Naive thymus-derived CD4-positive, alpha-beta T cell (primary cell): ENCODE measurements at regions not wholly inside any gene's neighbourhood (a gene's known extent, or its start where the extent isn't known, plus 50 kb on each side); places are given as distances from the start of the nearest gene placed in this dataset.
"Not testable (repeated sequence)": the region's sequence is repeated elsewhere in the genome, so short reads cannot be mapped to it uniquely, and the experiment has no call there.

Source experiments
- ATAC-seq: fragments of 150-1000 bp; cut with Tn5 transposase; 2 replicates; pipeline ENCODE4 v1.10.0; 2021; ENCODE audit warnings: mild to moderate bottlenecking, moderate library complexity
- CTCF ChIA-PET: fragments of 350-600 bp; sonication (Branson Sonifier 250); formaldehyde crosslinking; loops from one replicate; lab custom pipeline; 2021; ENCODE audit warnings: antibody characterized with exemption; lab: Charles Lee
- POLR2A ChIA-PET: fragments of 350-600 bp; sonication (Branson Sonifier 250); formaldehyde crosslinking; loops from one replicate; lab custom pipeline; 2021; ENCODE audit warnings: antibody characterized with exemption, inconsistent platforms; lab: Charles Lee
- DNase-seq, 9 donors: peaks; one replicate each; pipeline versions ENCODE4 v3.0.0 to v3.0.0-alpha.2; 2020 to 2022; ENCODE audit warnings: mixed read lengths in 1 of 9
- H3K27ac ChIP-seq: one replicate; pipeline ENCODE4 v1.7.0; 2013; ENCODE audit warnings: mild to moderate bottlenecking, low read depth, low read length, moderate library complexity
- H3K27me3 ChIP-seq, 2 donors: one replicate each; pipeline ENCODE4 v1.7.0; 2013; ENCODE audit warnings: low read length in 2 of 2, mild to moderate bottlenecking in 2 of 2, moderate library complexity in 2 of 2; ENCODE audit not compliant: control insufficient read depth in 2 of 2, insufficient read depth in 2 of 2
- H3K36me3 ChIP-seq, 3 experiments: 1 replicate in 2 of 3; 2 replicates in 1 of 3; pipeline ENCODE4 v1.7.0; 2013; ENCODE audit warnings: low read length in 3 of 3, mild to moderate bottlenecking in 3 of 3, moderate library complexity in 1 of 3; ENCODE audit not compliant: insufficient read depth in 3 of 3, control insufficient read depth in 2 of 3
- H3K4me1 ChIP-seq, 2 donors: one replicate each; pipeline ENCODE4 v1.7.0; 2013; ENCODE audit warnings: low read length in 2 of 2, mild to moderate bottlenecking in 2 of 2, moderate library complexity in 1 of 2; ENCODE audit not compliant: control insufficient read depth in 2 of 2, insufficient read depth in 2 of 2
- H3K4me3 ChIP-seq: 2 replicates; pipeline ENCODE4 v1.7.0; 2013; ENCODE audit warnings: mild to moderate bottlenecking, low read length
- H3K9me3 ChIP-seq, 3 experiments: 1 replicate in 2 of 3; 2 replicates in 1 of 3; pipeline ENCODE4 v1.7.0; 2013; ENCODE audit warnings: low read length in 3 of 3; ENCODE audit not compliant: control insufficient read depth in 2 of 3
- H3K27ac Mint-ChIP-seq, 9 donors: one replicate each; pipeline ENCODE4 v1.8.0; 2020 to 2022; ENCODE audit warnings: mixed read lengths in 9 of 9, mild to moderate bottlenecking in 8 of 9, moderate library complexity in 5 of 9, inconsistent platforms in 2 of 9
- H3K27me3 Mint-ChIP-seq, 5 donors: one replicate each; pipeline ENCODE4 v1.8.0; 2021 to 2022; ENCODE audit warnings: mixed read lengths in 5 of 5, mild to moderate bottlenecking in 1 of 5
- H3K36me3 Mint-ChIP-seq, 5 donors: one replicate each; pipeline ENCODE4 v1.8.0; 2020 to 2022; ENCODE audit warnings: mixed read lengths in 5 of 5, mild to moderate bottlenecking in 3 of 5, inconsistent platforms in 1 of 5
- H3K4me1 Mint-ChIP-seq, 7 donors: one replicate each; pipeline ENCODE4 v1.8.0; 2020 to 2022; ENCODE audit warnings: mixed read lengths in 7 of 7, mild to moderate bottlenecking in 3 of 7, inconsistent platforms in 1 of 7
- H3K4me3 Mint-ChIP-seq, 10 donors: one replicate each; pipeline ENCODE4 v1.8.0; 2020 to 2022; ENCODE audit warnings: mild to moderate bottlenecking in 10 of 10, mixed read lengths in 10 of 10, moderate library complexity in 6 of 10, inconsistent platforms in 2 of 10
- H3K9me3 Mint-ChIP-seq, 11 donors: one replicate each; pipeline ENCODE4 v1.8.0; 2020 to 2022; ENCODE audit warnings: mixed read lengths in 11 of 11, mild to moderate bottlenecking in 4 of 11, inconsistent platforms in 1 of 11, moderate library complexity in 1 of 11
- intact Hi-C, 2 donors: fragments of 100-400 bp; cut with micrococcal nuclease; formaldehyde crosslinking; loops; one replicate each; pipeline ENCODE4 v1.15.1; 2023

GRCh38 chrY:18137718-18138117 is 112.1 kb downstream of the CDY2A start:
- H3K4me3 Mint-ChIP-seq, H3K9me3 ChIP-seq, intact Hi-C loops, DNase-seq, H3K4me1 Mint-ChIP-seq, CTCF ChIA-PET, H3K27me3 Mint-ChIP-seq, H3K27ac Mint-ChIP-seq, H3K36me3 ChIP-seq, H3K27me3 ChIP-seq, H3K27ac ChIP-seq, H3K36me3 Mint-ChIP-seq, H3K9me3 Mint-ChIP-seq, H3K4me3 ChIP-seq, POLR2A ChIA-PET, H3K4me1 ChIP-seq, ATAC-seq: not testable (repeated sequence)

GRCh38 chrY:18139311-18140007 is 113.9 kb downstream of the CDY2A start:
- H3K27me3 Mint-ChIP-seq, H3K4me1 ChIP-seq, H3K27me3 ChIP-seq, DNase-seq, H3K9me3 Mint-ChIP-seq, H3K36me3 Mint-ChIP-seq, H3K27ac Mint-ChIP-seq, CTCF ChIA-PET, ATAC-seq, H3K4me3 ChIP-seq, H3K4me3 Mint-ChIP-seq, POLR2A ChIA-PET, H3K4me1 Mint-ChIP-seq, H3K36me3 ChIP-seq, H3K9me3 ChIP-seq, H3K27ac ChIP-seq, intact Hi-C loops: not testable (repeated sequence)

- CTCF ChIA-PET, H3K27ac Mint-ChIP-seq, H3K9me3 Mint-ChIP-seq, POLR2A ChIA-PET, H3K27ac ChIP-seq, H3K27me3 Mint-ChIP-seq, H3K4me3 Mint-ChIP-seq, DNase-seq, ATAC-seq, H3K36me3 ChIP-seq, H3K4me3 ChIP-seq, H3K4me1 Mint-ChIP-seq, H3K9me3 ChIP-seq, H3K36me3 Mint-ChIP-seq, intact Hi-C loops, H3K4me1 ChIP-seq, H3K27me3 ChIP-seq: not testable (repeated sequence)
Observed at GRCh38 chrY:18146417-18146816, 120.8 kb downstream of the CDY2A start.

GRCh38 chrY:18152626-18153025 is 127.0 kb downstream of the CDY2A start:
- not testable (repeated sequence) for H3K4me3 Mint-ChIP-seq, H3K27me3 Mint-ChIP-seq

GRCh38 chrY:18165738-18166137 is 140.2 kb downstream of the CDY2A start:
- POLR2A ChIA-PET, CTCF ChIA-PET, H3K4me3 ChIP-seq, H3K4me1 Mint-ChIP-seq, H3K27me3 ChIP-seq, H3K4me1 ChIP-seq, H3K36me3 Mint-ChIP-seq, H3K27me3 Mint-ChIP-seq, H3K9me3 Mint-ChIP-seq, H3K9me3 ChIP-seq, H3K4me3 Mint-ChIP-seq, H3K27ac ChIP-seq, ATAC-seq, DNase-seq, H3K36me3 ChIP-seq, H3K27ac Mint-ChIP-seq, intact Hi-C loops: not testable (repeated sequence)

More at GRCh38 chrY:18152626-18153025, 127.0 kb downstream of the CDY2A start:
- ATAC-seq, H3K36me3 ChIP-seq, H3K4me3 ChIP-seq, H3K9me3 ChIP-seq, intact Hi-C loops, H3K4me1 Mint-ChIP-seq, H3K36me3 Mint-ChIP-seq, CTCF ChIA-PET, H3K27ac ChIP-seq, H3K27ac Mint-ChIP-seq, POLR2A ChIA-PET, H3K27me3 ChIP-seq, H3K4me1 ChIP-seq, H3K9me3 Mint-ChIP-seq, DNase-seq: not testable (repeated sequence)

GRCh38 chrY:18176118-18176517 is 150.5 kb downstream of the CDY2A start:
- H3K27ac ChIP-seq, ATAC-seq, CTCF ChIA-PET, H3K4me1 Mint-ChIP-seq, intact Hi-C loops, H3K27me3 Mint-ChIP-seq, H3K4me3 Mint-ChIP-seq, H3K27ac Mint-ChIP-seq, H3K4me1 ChIP-seq, DNase-seq, H3K9me3 Mint-ChIP-seq, H3K36me3 ChIP-seq, H3K36me3 Mint-ChIP-seq, POLR2A ChIA-PET, H3K27me3 ChIP-seq, H3K4me3 ChIP-seq, H3K9me3 ChIP-seq: not testable (repeated sequence)

GRCh38 chrY:18188982-18189683 is 163.5 kb downstream of the CDY2A start:
- not testable (repeated sequence) for H3K36me3 Mint-ChIP-seq

More at GRCh38 chrY:18188982-18189683, 163.5 kb downstream of the CDY2A start:
- H3K27ac ChIP-seq, H3K4me1 ChIP-seq, DNase-seq, H3K27me3 ChIP-seq, intact Hi-C loops, H3K9me3 ChIP-seq, H3K4me1 Mint-ChIP-seq, ATAC-seq, H3K4me3 ChIP-seq, H3K4me3 Mint-ChIP-seq, POLR2A ChIA-PET, H3K27me3 Mint-ChIP-seq, CTCF ChIA-PET, H3K27ac Mint-ChIP-seq, H3K36me3 ChIP-seq, H3K9me3 Mint-ChIP-seq: not testable (repeated sequence)
